PC-3 (cell line): ENCODE measurements at regions not wholly inside any gene's neighbourhood (a gene's known extent, or its start where the extent isn't known, plus 50 kb on each side); places are given as distances from the start of the nearest gene placed in this dataset.

Experiments
- EZH2 ChIP-seq: fragments of 300-600 bp; sonication (generic); IDR thresholded peaks from one replicate; pipeline ENCODE4 v1.6.1; 2017; ENCODE audit warnings: antibody characterized with exemption, mild to moderate bottlenecking, low read length; ENCODE audit not compliant: unreplicated experiment
- EZH2phosphoT487 ChIP-seq: fragments of 300-600 bp; sonication (generic); IDR thresholded peaks from 2 replicates; pipeline ENCODE4 v1.6.1; 2018; ENCODE audit warnings: mild to moderate bottlenecking, antibody characterized with exemption, low read length, borderline replicate concordance
- TF ChIP-seq, protein P1 (sequence below): fragments of 300-600 bp; sonication (generic); conservative IDR thresholded peaks from 2 replicates; pipeline ENCODE4 v1.5.1; 2017; ENCODE audit warnings: antibody characterized with exemption, low read depth, mild to moderate bottlenecking, low read length

DNA sequence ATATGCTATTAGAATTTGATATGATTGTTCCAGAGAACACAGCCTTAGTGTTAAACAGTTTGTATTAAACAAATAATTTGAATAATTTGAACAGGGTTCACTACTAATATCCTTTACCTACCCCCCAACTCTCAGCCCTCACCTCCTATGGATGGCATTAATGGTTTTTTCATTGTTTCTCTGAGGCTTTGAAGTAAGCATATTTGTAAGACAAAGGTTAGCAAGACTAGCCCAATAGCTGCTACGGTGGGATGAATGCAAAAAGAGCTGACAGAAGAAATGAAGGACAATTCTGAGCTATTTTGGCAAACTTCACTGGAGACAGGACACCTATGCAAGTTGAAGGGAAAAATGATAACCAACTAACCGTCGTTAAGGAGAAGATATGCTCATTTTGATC, 61.6 kb downstream of the ARL4A start:
- TF ChIP-seq, protein P1, sequence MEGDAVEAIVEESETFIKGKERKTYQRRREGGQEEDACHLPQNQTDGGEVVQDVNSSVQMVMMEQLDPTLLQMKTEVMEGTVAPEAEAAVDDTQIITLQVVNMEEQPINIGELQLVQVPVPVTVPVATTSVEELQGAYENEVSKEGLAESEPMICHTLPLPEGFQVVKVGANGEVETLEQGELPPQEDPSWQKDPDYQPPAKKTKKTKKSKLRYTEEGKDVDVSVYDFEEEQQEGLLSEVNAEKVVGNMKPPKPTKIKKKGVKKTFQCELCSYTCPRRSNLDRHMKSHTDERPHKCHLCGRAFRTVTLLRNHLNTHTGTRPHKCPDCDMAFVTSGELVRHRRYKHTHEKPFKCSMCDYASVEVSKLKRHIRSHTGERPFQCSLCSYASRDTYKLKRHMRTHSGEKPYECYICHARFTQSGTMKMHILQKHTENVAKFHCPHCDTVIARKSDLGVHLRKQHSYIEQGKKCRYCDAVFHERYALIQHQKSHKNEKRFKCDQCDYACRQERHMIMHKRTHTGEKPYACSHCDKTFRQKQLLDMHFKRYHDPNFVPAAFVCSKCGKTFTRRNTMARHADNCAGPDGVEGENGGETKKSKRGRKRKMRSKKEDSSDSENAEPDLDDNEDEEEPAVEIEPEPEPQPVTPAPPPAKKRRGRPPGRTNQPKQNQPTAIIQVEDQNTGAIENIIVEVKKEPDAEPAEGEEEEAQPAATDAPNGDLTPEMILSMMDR = no peak
- TF ChIP-seq EZH2phosphoT487 = no peak
- TF ChIP-seq EZH2 = no peak
